ENCODE measurements at regions not wholly inside any gene's neighbourhood (a gene's known extent, or its start where the extent isn't known, plus 50 kb on each side); places are given as distances from the start of the nearest gene placed in this dataset.

DNA sequence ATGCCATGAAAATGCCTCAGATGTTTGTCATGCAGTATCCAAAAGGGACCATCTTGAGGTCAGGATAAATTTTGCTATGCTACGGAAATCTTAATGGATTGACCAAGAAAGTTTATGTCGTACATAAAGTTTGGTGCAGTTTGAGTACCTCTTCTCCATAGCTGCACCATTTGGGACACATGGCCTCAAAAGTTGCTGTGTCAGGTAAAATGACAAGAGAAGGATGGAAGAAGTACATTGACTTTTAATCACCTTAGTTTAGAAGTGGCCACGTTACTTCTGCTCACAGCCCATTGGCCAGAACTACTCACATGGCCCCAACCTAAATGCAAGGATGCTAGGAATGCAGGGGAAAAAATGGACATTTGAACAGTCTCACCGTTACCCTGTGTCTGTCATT lies 107.4 kb upstream of the NAMPT start:
- TF ChIP-seq, protein P1, sequence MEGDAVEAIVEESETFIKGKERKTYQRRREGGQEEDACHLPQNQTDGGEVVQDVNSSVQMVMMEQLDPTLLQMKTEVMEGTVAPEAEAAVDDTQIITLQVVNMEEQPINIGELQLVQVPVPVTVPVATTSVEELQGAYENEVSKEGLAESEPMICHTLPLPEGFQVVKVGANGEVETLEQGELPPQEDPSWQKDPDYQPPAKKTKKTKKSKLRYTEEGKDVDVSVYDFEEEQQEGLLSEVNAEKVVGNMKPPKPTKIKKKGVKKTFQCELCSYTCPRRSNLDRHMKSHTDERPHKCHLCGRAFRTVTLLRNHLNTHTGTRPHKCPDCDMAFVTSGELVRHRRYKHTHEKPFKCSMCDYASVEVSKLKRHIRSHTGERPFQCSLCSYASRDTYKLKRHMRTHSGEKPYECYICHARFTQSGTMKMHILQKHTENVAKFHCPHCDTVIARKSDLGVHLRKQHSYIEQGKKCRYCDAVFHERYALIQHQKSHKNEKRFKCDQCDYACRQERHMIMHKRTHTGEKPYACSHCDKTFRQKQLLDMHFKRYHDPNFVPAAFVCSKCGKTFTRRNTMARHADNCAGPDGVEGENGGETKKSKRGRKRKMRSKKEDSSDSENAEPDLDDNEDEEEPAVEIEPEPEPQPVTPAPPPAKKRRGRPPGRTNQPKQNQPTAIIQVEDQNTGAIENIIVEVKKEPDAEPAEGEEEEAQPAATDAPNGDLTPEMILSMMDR (IDR thresholded peaks at IDR 0.05; ENCODE audit: low read depth, low read length, missing control alignments) = no peak
- DNase-seq (ENCODE audit: low read depth) = no peak

DNA sequence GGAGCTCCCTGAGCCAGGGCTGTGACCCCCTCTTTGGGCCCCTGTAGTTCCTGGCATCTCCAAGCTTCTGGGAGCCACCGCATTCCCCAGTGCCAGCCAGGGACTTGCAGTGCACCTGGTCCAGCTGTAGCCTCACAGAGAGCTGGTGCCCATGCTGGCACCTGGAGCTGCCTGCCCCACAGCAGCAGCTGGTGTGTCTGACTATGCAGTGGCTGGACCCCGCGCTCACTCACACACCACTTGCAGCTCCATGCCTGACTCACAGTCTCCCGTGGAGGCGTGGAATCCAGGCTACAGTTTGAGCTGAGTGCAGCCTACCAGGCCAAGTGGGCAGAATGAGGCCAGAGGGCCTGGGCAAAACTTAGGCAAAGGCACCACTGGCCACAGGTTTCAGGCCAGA lies 102.2 kb upstream of the NAMPT start:
- TF ChIP-seq, protein P1 (IDR thresholded peaks at IDR 0.05; ENCODE audit: low read depth, low read length, missing control alignments) = no peak
- DNase-seq (ENCODE audit: low read depth) = no peak
- H3K4me3 ChIP-seq (ENCODE audit: low read depth, low read length) = no peak overlapping the region

More for the DNA sequence above, 107.4 kb upstream of the NAMPT start:
- no peak overlapping the region for H3K4me3 ChIP-seq (ENCODE audit: low read depth, low read length)

DNA sequence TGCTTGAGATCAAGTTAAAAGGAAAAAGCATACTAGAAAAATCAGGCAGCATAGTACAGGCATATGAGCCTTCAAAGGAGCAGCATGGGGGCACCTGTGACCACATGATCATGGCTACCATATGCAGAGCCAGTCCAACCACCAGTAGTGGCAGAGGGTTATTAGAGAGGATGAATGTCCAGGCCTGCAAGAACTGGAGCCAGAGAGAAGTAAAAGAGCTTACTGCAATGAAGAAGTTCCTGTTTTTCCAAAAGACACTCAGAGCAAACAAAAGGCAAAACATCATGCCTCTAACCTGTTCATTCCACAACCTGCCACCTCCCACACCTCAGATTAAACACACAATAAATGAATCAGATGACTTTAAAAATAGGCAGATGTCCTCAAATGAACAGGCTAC lies 99.6 kb upstream of the NAMPT start:
- no peak overlapping the region for H3K4me3 ChIP-seq (ENCODE audit: low read depth, low read length)
- TF ChIP-seq, protein P1 (IDR thresholded peaks at IDR 0.05; ENCODE audit: low read depth, low read length, missing control alignments) = no peak
- no peak for DNase-seq (ENCODE audit: low read depth)

DNA sequence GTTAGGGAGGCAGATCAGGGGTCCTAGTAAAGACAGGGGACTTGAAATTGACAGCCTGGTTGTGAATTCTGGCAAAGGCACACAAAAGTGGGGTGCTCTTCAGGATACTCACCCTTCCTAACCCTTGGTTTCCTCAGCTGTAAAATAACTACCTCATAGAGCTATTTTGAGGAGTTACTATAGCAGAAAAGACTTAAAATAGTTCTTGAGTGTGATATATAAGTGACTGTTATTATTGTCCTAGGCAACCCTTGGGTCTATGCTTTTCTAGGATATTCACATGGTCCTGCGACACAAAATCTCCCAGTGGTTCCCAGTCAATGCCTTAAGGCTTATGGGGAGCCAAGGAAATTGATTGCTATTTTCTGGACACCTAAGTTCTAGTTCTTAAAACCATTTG lies 98.1 kb upstream of the NAMPT start:
- TF ChIP-seq, protein P1 (IDR thresholded peaks at IDR 0.05; ENCODE audit: low read depth, low read length, missing control alignments) = no peak

DNA sequence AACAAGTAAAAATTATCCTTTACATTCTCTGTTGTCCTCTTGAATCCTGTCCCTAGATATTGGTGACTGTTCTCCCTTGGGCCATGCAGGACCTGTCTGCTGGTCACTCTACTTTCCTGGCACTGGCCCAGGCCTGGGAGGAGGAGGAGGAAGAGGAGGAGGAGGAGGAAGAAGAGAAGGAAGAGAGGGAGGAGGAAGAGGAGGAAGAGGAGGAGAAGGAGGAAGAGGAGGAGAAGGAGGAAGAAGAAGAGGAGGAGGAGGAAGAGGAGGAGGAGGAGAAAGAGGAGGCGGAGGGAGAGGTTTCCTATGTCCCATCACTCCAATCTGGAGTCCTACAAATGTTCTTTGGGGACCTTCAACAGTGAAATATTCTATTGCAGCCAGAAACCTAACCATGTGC lies 97.3 kb upstream of the NAMPT start:
- H3K4me3 ChIP-seq (ENCODE audit: low read depth, low read length) = no peak overlapping the region
- DNase-seq (ENCODE audit: low read depth) = no peak
- TF ChIP-seq, protein P1 (IDR thresholded peaks at IDR 0.05; ENCODE audit: low read depth, low read length, missing control alignments) = no peak

More for the DNA sequence above, 98.1 kb upstream of the NAMPT start:
- no peak for DNase-seq (ENCODE audit: low read depth)
- H3K4me3 ChIP-seq (ENCODE audit: low read depth, low read length) = no peak overlapping the region

DNA sequence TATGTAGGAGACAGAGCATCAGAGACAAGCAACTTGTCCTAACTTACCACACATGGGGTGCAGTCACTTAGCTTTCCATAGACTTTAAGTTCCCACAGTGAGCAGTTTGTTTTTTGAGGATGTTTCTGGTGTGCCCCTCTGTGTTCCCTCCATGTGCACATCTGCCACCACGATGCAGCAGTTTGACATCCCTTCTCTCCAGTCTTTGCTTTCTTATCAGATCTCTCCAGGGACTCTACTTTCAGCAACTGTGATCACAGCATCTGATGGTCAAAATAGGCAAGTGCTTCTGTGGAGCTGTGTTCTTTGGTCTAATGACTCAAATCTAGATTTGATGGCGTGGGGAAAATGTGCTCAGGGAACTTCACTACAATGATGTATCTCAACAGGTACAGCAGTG lies 96.5 kb upstream of the NAMPT start:
- DNase-seq (ENCODE audit: low read depth) = no peak
- TF ChIP-seq, protein P1 (IDR thresholded peaks at IDR 0.05; ENCODE audit: low read depth, low read length, missing control alignments) = no peak
- no peak overlapping the region for H3K4me3 ChIP-seq (ENCODE audit: low read depth, low read length)

DNA sequence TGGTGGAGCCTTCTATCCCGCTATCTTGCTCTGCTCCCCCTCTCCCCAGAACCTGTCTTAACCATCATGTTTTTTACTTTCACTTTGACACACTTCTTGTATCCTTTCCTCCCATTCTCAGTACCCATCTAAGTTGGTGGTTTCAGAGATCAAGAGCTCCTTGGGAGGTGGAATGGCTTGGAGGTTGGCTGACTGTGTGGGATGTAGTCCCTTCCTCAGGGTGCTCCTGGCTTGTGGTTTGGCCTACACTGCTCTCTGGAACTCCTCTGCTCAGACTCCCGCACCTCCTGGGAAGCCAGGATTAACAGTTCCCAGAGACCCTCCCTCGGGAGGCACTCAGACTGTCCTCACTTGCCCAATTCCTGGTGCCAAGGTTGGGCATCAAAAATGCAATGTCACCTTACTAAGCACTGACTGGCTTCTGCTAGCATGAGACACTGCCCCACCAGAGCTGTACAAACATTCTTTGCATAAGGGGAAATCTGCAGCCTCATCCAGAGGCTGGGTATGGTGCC lies 93.1 kb upstream of the NAMPT start:
- TF ChIP-seq, protein P1 (IDR thresholded peaks at IDR 0.05; ENCODE audit: low read depth, low read length, missing control alignments) = no peak
- DNase-seq (ENCODE audit: low read depth) = no peak
- no peak overlapping the region for H3K4me3 ChIP-seq (ENCODE audit: low read depth, low read length)
